NCI-H1092 treated with DMSO at 0.1 percent for 48 hours (cell line): ENCODE measurements at regions not wholly inside any gene's neighbourhood (a gene's known extent, or its start where the extent isn't known, plus 50 kb on each side); places are given as distances from the start of the nearest gene placed in this dataset.
"Not testable (repeated sequence)": the region's sequence is repeated elsewhere in the genome, so short reads cannot be mapped to it uniquely, and the experiment has no call there.

Source experiments
- DNase-seq: peaks from one replicate; lab custom pipeline; 2025; lab: John Stamatoyannopoulos, UW

GRCh38 chr16:88185976-88186888, 196.5 kb upstream of the ZNF469 start:
- not testable (repeated sequence) for DNase-seq

- DNase-seq, result not testable (repeated sequence)
Observed at GRCh38 chr16:88186889-88187870, 195.6 kb upstream of the ZNF469 start.

GRCh38 chr16:88188171-88188895, 194.4 kb upstream of the ZNF469 start:
- DNase-seq, result not testable (repeated sequence)

GRCh38 chr16:88190592-88191095, 192.1 kb upstream of the ZNF469 start:
- DNase-seq, result not testable (repeated sequence)

- not testable (repeated sequence) for DNase-seq
Observed at GRCh38 chr16:88191168-88191567, 191.6 kb upstream of the ZNF469 start.

GRCh38 chr16:88192601-88193000, 190.2 kb upstream of the ZNF469 start:
- DNase-seq, result no peak

- peak; percentile 66 for DNase-seq
Observed at GRCh38 chr16:88193706-88194396, 188.9 kb upstream of the ZNF469 start.

GRCh38 chr16:88194397-88195268, 188.1 kb upstream of the ZNF469 start:
- peak; percentile 79 for DNase-seq

- no peak for DNase-seq
Observed at GRCh38 chr16:88195269-88195705, 187.5 kb upstream of the ZNF469 start.

GRCh38 chr16:88195911-88196465, 186.8 kb upstream of the ZNF469 start:
- DNase-seq, result no peak

GRCh38 chr16:88196471-88197400, 186.0 kb upstream of the ZNF469 start:
- DNase-seq, result no peak

- DNase-seq, result peak; percentile 38
Observed at GRCh38 chr16:88197481-88198456, 185.0 kb upstream of the ZNF469 start.

- not testable (repeated sequence) for DNase-seq
Observed at GRCh38 chr16:88198457-88199295, 184.1 kb upstream of the ZNF469 start.

GRCh38 chr16:88199296-88200153, 183.2 kb upstream of the ZNF469 start:
- not testable (repeated sequence) for DNase-seq
